T-helper 17 cell (primary cell): ENCODE measurements at regions not wholly inside any gene's neighbourhood (a gene's known extent, or its start where the extent isn't known, plus 50 kb on each side); places are given as distances from the start of the nearest gene placed in this dataset.
A peak's percentile ranks its signal among the peaks of the same experiment; 100 is the strongest.

Experiments used
- ATAC-seq: fragments of 150-1000 bp; cut with Tn5 transposase; 2 replicates; pipeline ENCODE4 v1.10.0; 2021; ENCODE audit warnings: mild to moderate bottlenecking, moderate library complexity
- DNase-seq, 3 donors: peaks; one replicate each; pipeline versions ENCODE4 v3.0.0 to v3.0.0-alpha.2; 2020 to 2021
- H3K9me3 ChIP-seq: one replicate; pipeline ENCODE4 v1.7.0; 2013; ENCODE audit warnings: low read length, mild to moderate bottlenecking; ENCODE audit not compliant: control insufficient read depth, poor library complexity, severe bottlenecking
- H3K27ac Mint-ChIP-seq: one replicate; pipeline ENCODE4 v1.8.0; 2022; ENCODE audit warnings: mild to moderate bottlenecking, moderate library complexity, mixed read lengths
- H3K27me3 Mint-ChIP-seq: one replicate; pipeline ENCODE4 v1.8.0; 2022; ENCODE audit warnings: mixed read lengths
- H3K36me3 Mint-ChIP-seq: one replicate; pipeline ENCODE4 v1.8.0; 2022; ENCODE audit warnings: low read depth, mixed read lengths
- H3K4me1 Mint-ChIP-seq: one replicate; pipeline ENCODE4 v1.8.0; 2022; ENCODE audit warnings: mild to moderate bottlenecking, mixed read lengths
- H3K4me3 Mint-ChIP-seq: one replicate; pipeline ENCODE4 v1.8.0; 2022; ENCODE audit warnings: mild to moderate bottlenecking, moderate library complexity, mixed read lengths

- no peak overlapping the region for H3K4me3 Mint-ChIP-seq
- H3K36me3 Mint-ChIP-seq: peaks cover 2% of the 10 kb centered on the region
- no peaks in the 10 kb centered on the region for H3K9me3 ChIP-seq
- ATAC-seq (no peak), DNase-seq (no peak)
- no peak overlapping the region for H3K27ac Mint-ChIP-seq
- no peaks in the 10 kb centered on the region for H3K4me1 Mint-ChIP-seq
- peaks cover 65% of the 10 kb centered on the region for H3K27me3 Mint-ChIP-seq
These were observed 61.6 kb downstream of the LSM5 start for GRCh38 chr7:32428546-32428945.

GRCh38 chr7:32427769-32428291 is 62.4 kb downstream of the LSM5 start:
- no peak overlapping the region for H3K4me3 Mint-ChIP-seq
- ATAC-seq: peak; percentile 50
- no peaks in the 10 kb centered on the region for H3K9me3 ChIP-seq
- DNase-seq: peak; percentile 16 to 38 (median 24)
- no peak overlapping the region for H3K27ac Mint-ChIP-seq
- H3K27me3 Mint-ChIP-seq: peaks cover 70% of the 10 kb centered on the region
- peaks cover 2% of the 10 kb centered on the region for H3K36me3 Mint-ChIP-seq
- H3K4me1 Mint-ChIP-seq: no peaks in the 10 kb centered on the region

- no peak overlapping the region for H3K27ac Mint-ChIP-seq
- no peaks in the 10 kb centered on the region for H3K9me3 ChIP-seq
- H3K36me3 Mint-ChIP-seq: no peaks in the 10 kb centered on the region
- no peak for ATAC-seq
- H3K27me3 Mint-ChIP-seq: peaks cover 37% of the 10 kb centered on the region
- H3K4me1 Mint-ChIP-seq: no peaks in the 10 kb centered on the region
- H3K4me3 Mint-ChIP-seq: no peak overlapping the region
- no peak for DNase-seq
These were observed 73.3 kb downstream of the LSM5 start for GRCh38 chr7:32416846-32417245.

- Mint-ChIP-seq H3K27me3 (peaks cover 37% of the 10 kb centered on the region), H3K4me3 (no peak overlapping the region), H3K27ac (no peak overlapping the region), H3K4me1 (no peaks in the 10 kb centered on the region), H3K36me3 (no peaks in the 10 kb centered on the region)
- DNase-seq: no peak
- H3K9me3 ChIP-seq: no peaks in the 10 kb centered on the region
- no peak for ATAC-seq
These were observed 74.2 kb downstream of the LSM5 start for GRCh38 chr7:32415936-32416335.

- H3K4me1 Mint-ChIP-seq: no peaks in the 10 kb centered on the region
- H3K9me3 ChIP-seq: no peaks in the 10 kb centered on the region
- DNase-seq: no peak
- H3K27me3 Mint-ChIP-seq: peaks cover 34% of the 10 kb centered on the region
- no peak for ATAC-seq
- no peaks in the 10 kb centered on the region for H3K36me3 Mint-ChIP-seq
- H3K4me3 Mint-ChIP-seq: no peak overlapping the region
- no peak overlapping the region for H3K27ac Mint-ChIP-seq
These were observed 74.7 kb downstream of the LSM5 start for GRCh38 chr7:32415519-32415918.

GRCh38 chr7:32412471-32412870 is 77.7 kb downstream of the LSM5 start:
- Mint-ChIP-seq H3K36me3 (no peaks in the 10 kb centered on the region), H3K4me1 (no peaks in the 10 kb centered on the region), H3K27me3 (peaks cover 35% of the 10 kb centered on the region), H3K4me3 (no peak overlapping the region), H3K27ac (no peak overlapping the region)
- DNase-seq: no peak
- H3K9me3 ChIP-seq: no peaks in the 10 kb centered on the region
- ATAC-seq: no peak

- Mint-ChIP-seq H3K27ac (peak overlapping the region; percentile 9), H3K36me3 (no peaks in the 10 kb centered on the region), H3K27me3 (peaks cover 34% of the 10 kb centered on the region), H3K4me1 (no peaks in the 10 kb centered on the region), H3K4me3 (no peak overlapping the region)
- DNase-seq: no peak
- ATAC-seq: no peak
- H3K9me3 ChIP-seq: no peaks in the 10 kb centered on the region
These were observed 79.6 kb downstream of the LSM5 start for GRCh38 chr7:32410545-32410944.

GRCh38 chr7:32406386-32406785 is 83.8 kb downstream of the LSM5 start:
- DNase-seq (no peak), ATAC-seq (no peak)
- no peaks in the 10 kb centered on the region for H3K9me3 ChIP-seq
- H3K4me1 Mint-ChIP-seq: no peaks in the 10 kb centered on the region
- H3K27me3 Mint-ChIP-seq: peaks cover 34% of the 10 kb centered on the region
- no peaks in the 10 kb centered on the region for H3K36me3 Mint-ChIP-seq
- H3K4me3 Mint-ChIP-seq: no peak overlapping the region
- no peak overlapping the region for H3K27ac Mint-ChIP-seq

- no peaks in the 10 kb centered on the region for H3K9me3 ChIP-seq
- no peaks in the 10 kb centered on the region for H3K36me3 Mint-ChIP-seq
- no peak overlapping the region for H3K4me3 Mint-ChIP-seq
- H3K27me3 Mint-ChIP-seq: peaks cover 30% of the 10 kb centered on the region
- DNase-seq (no peak), ATAC-seq (no peak)
- H3K27ac Mint-ChIP-seq: no peak overlapping the region
- H3K4me1 Mint-ChIP-seq: no peaks in the 10 kb centered on the region
These were observed 86.5 kb downstream of the LSM5 start for GRCh38 chr7:32403463-32404229.

GRCh38 chr7:32400676-32401075 is 89.5 kb downstream of the LSM5 start:
- Mint-ChIP-seq H3K27me3 (peaks cover 19% of the 10 kb centered on the region), H3K27ac (no peak overlapping the region), H3K36me3 (no peaks in the 10 kb centered on the region), H3K4me1 (no peaks in the 10 kb centered on the region), H3K4me3 (no peak overlapping the region)
- ATAC-seq (no peak), DNase-seq (no peak)
- no peaks in the 10 kb centered on the region for H3K9me3 ChIP-seq

- H3K36me3 Mint-ChIP-seq: no peaks in the 10 kb centered on the region
- H3K27me3 Mint-ChIP-seq: peaks cover 19% of the 10 kb centered on the region
- ATAC-seq (no peak), DNase-seq (no peak)
- H3K4me3 Mint-ChIP-seq: no peak overlapping the region
- H3K4me1 Mint-ChIP-seq: no peaks in the 10 kb centered on the region
- no peaks in the 10 kb centered on the region for H3K9me3 ChIP-seq
- no peak overlapping the region for H3K27ac Mint-ChIP-seq
These were observed 90.9 kb downstream of the LSM5 start for GRCh38 chr7:32399311-32399710.

GRCh38 chr7:32395168-32395567 is 95.0 kb downstream of the LSM5 start:
- Mint-ChIP-seq H3K4me1 (peaks cover 2% of the 10 kb centered on the region), H3K27me3 (peaks cover 10% of the 10 kb centered on the region), H3K4me3 (no peak overlapping the region), H3K27ac (no peak overlapping the region), H3K36me3 (no peaks in the 10 kb centered on the region)
- ATAC-seq: no peak
- no peaks in the 10 kb centered on the region for H3K9me3 ChIP-seq
- DNase-seq: no peak

GRCh38 chr7:32393861-32394260 is 96.3 kb downstream of the LSM5 start:
- DNase-seq: no peak
- Mint-ChIP-seq H3K36me3 (no peaks in the 10 kb centered on the region), H3K4me3 (no peak overlapping the region), H3K27ac (no peak overlapping the region), H3K4me1 (peaks cover 2% of the 10 kb centered on the region), H3K27me3 (peaks cover 10% of the 10 kb centered on the region)
- no peaks in the 10 kb centered on the region for H3K9me3 ChIP-seq
- no peak for ATAC-seq

- H3K27ac Mint-ChIP-seq: no peak overlapping the region
- H3K4me3 Mint-ChIP-seq: no peak overlapping the region
These were observed 100.0 kb downstream of the LSM5 start for GRCh38 chr7:32390210-32390609.

More at GRCh38 chr7:32390210-32390609, 100.0 kb downstream of the LSM5 start:
- H3K9me3 ChIP-seq: no peaks in the 10 kb centered on the region
- no peak for ATAC-seq
- DNase-seq: no peak
- Mint-ChIP-seq H3K4me1 (peaks cover 2% of the 10 kb centered on the region), H3K36me3 (no peaks in the 10 kb centered on the region), H3K27me3 (peaks cover 4% of the 10 kb centered on the region)
